H9 (cell line): ENCODE measurements at regions not wholly inside any gene's neighbourhood (a gene's known extent, or its start where the extent isn't known, plus 50 kb on each side); places are given as distances from the start of the nearest gene placed in this dataset.

Experiments
- DNase-seq: peaks from one replicate; pipeline ENCODE4 v3.0.0-alpha.2; 2017
- H2AFZ ChIP-seq: one replicate; pipeline ENCODE4 v1.6.1; 2013; ENCODE audit warnings: mild to moderate bottlenecking, low read length, control low read depth, moderate library complexity
- H2AK5ac ChIP-seq: 2 replicates; pipeline ENCODE4 v1.6.1; 2013; ENCODE audit warnings: low read length, control low read depth, mixed read lengths; ENCODE audit not compliant: insufficient read length
- H2BK120ac ChIP-seq: one replicate; pipeline ENCODE4 v1.6.1; 2013; ENCODE audit warnings: low read depth, mild to moderate bottlenecking, low read length, control low read depth, inconsistent platforms; ENCODE audit not compliant: poor library complexity, severe bottlenecking
- H2BK12ac ChIP-seq: 2 replicates; pipeline ENCODE4 v1.6.1; 2013; ENCODE audit warnings: low read length, control low read depth, mixed read lengths, low read depth; ENCODE audit not compliant: insufficient read length
- H2BK15ac ChIP-seq: 2 replicates; pipeline ENCODE4 v1.6.1; 2013; ENCODE audit warnings: low read depth, low read length, control low read depth
- H2BK20ac ChIP-seq: one replicate; pipeline ENCODE4 v1.6.1; 2013; ENCODE audit warnings: low read depth, mild to moderate bottlenecking, low read length, control low read depth, inconsistent platforms; ENCODE audit not compliant: poor library complexity, severe bottlenecking
- H2BK5ac ChIP-seq: 2 replicates; pipeline ENCODE4 v1.6.1; 2013; ENCODE audit warnings: low read length, control low read depth, mixed read lengths; ENCODE audit not compliant: insufficient read length
- H3K14ac ChIP-seq: 2 replicates; pipeline ENCODE4 v1.6.1; 2013; ENCODE audit warnings: low read length, control low read depth; ENCODE audit not compliant: insufficient read depth
- H3K18ac ChIP-seq: 2 replicates; pipeline ENCODE4 v1.6.1; 2013; ENCODE audit warnings: low read depth, mild to moderate bottlenecking, mixed read lengths, low read length, control low read depth; ENCODE audit not compliant: insufficient read length
- H3K23ac ChIP-seq: 2 replicates; pipeline ENCODE4 v1.6.1; 2013; ENCODE audit warnings: low read length, control low read depth, mixed read lengths, low read depth; ENCODE audit not compliant: insufficient read length
- H3K23me2 ChIP-seq: 2 replicates; pipeline ENCODE4 v1.6.1; 2013; ENCODE audit warnings: low read depth, mild to moderate bottlenecking, mixed read lengths, low read length, control low read depth; ENCODE audit not compliant: insufficient read length, poor library complexity, severe bottlenecking
- H3K27ac ChIP-seq: 2 replicates; pipeline ENCODE4 v1.5.1; 2013; ENCODE audit warnings: low read length, control low read depth, mixed read lengths, low read depth; ENCODE audit not compliant: insufficient read length
- H3K27me3 ChIP-seq: 2 replicates; pipeline ENCODE4 v1.6.1; 2013; ENCODE audit warnings: low read length, control low read depth, inconsistent platforms; ENCODE audit not compliant: insufficient read depth
- H3K4ac ChIP-seq: 2 replicates; pipeline ENCODE4 v1.6.1; 2013; ENCODE audit warnings: low read depth, mild to moderate bottlenecking, control low read depth, inconsistent platforms, low read length, moderate library complexity
- H3K4me1 ChIP-seq: 2 replicates; pipeline ENCODE4 v1.6.1; 2013; ENCODE audit warnings: low read length, control low read depth, inconsistent platforms; ENCODE audit not compliant: insufficient read depth
- H3K4me2 ChIP-seq: 2 replicates; pipeline ENCODE4 v1.6.1; 2013; ENCODE audit warnings: low read length, control low read depth, mixed read lengths; ENCODE audit not compliant: insufficient read length, insufficient read depth
- H3K56ac ChIP-seq: 2 replicates; pipeline ENCODE4 v1.6.1; 2013; ENCODE audit warnings: low read depth, mild to moderate bottlenecking, mixed read lengths, low read length, control low read depth; ENCODE audit not compliant: insufficient read length
- H3K79me1 ChIP-seq: 2 replicates; pipeline ENCODE4 v1.6.1; 2013; ENCODE audit warnings: low read depth, mild to moderate bottlenecking, moderate library complexity, low read length, control low read depth, inconsistent platforms; ENCODE audit not compliant: insufficient read depth, poor library complexity, severe bottlenecking
- H3K79me2 ChIP-seq: 2 replicates; pipeline ENCODE4 v1.6.1; 2013; ENCODE audit warnings: low read length, control low read depth, inconsistent platforms; ENCODE audit not compliant: insufficient read depth
- H3K9ac ChIP-seq: 2 replicates; pipeline ENCODE4 v1.6.1; 2013; ENCODE audit warnings: low read length, control low read depth, mixed read lengths; ENCODE audit not compliant: insufficient read length; ENCODE audit errors: extremely low read depth
- H3K9me3 ChIP-seq: one replicate; pipeline ENCODE4 v1.6.1; 2013; ENCODE audit warnings: low read depth, low read length, inconsistent platforms; ENCODE audit not compliant: control insufficient read depth
- H3T11ph ChIP-seq: one replicate; pipeline ENCODE4 v1.6.1; 2013; ENCODE audit warnings: mild to moderate bottlenecking, low read length, control low read depth, inconsistent platforms
- H4K20me1 ChIP-seq: one replicate; pipeline ENCODE4 v1.6.1; 2013; ENCODE audit not compliant: control insufficient read depth, insufficient read length, insufficient read depth
- H4K5ac ChIP-seq: 2 replicates; pipeline ENCODE4 v1.6.1; 2013; ENCODE audit warnings: low read depth, mild to moderate bottlenecking, mixed read lengths, low read length, control low read depth; ENCODE audit not compliant: insufficient read length
- H4K8ac ChIP-seq: replicated peaks from 2 replicates; pipeline ENCODE4 v1.6.1; 2013; ENCODE audit warnings: low read length, control low read depth, mixed read lengths, low read depth; ENCODE audit not compliant: insufficient read length
- H4K91ac ChIP-seq: 2 replicates; pipeline ENCODE4 v1.6.1; 2013; ENCODE audit warnings: low read depth, mild to moderate bottlenecking, moderate library complexity, mixed read lengths, low read length, control low read depth; ENCODE audit not compliant: insufficient read length
- H3K27ac Mint-ChIP-seq, 3 experiments: 2 replicates in 2 of 3; 3 replicates in 1 of 3; pipeline ENCODE4 v1.8.0; 2020 to 2021; ENCODE audit warnings: mixed read lengths in 3 of 3, mild to moderate bottlenecking in 1 of 3, moderate library complexity in 1 of 3
- H3K27me3 Mint-ChIP-seq: 2 replicates; pipeline ENCODE4 v1.8.0; 2021; ENCODE audit warnings: low read depth, mild to moderate bottlenecking, moderate library complexity, mixed read lengths
- H3K36me3 Mint-ChIP-seq, 3 experiments: 2 replicates in 2 of 3; 3 replicates in 1 of 3; pipeline ENCODE4 v1.8.0; 2020 to 2021; ENCODE audit warnings: low read depth in 3 of 3, mixed read lengths in 3 of 3; ENCODE audit not compliant: insufficient read depth in 1 of 3
- H3K4me1 Mint-ChIP-seq, 2 experiments: 2 replicates each; pipeline ENCODE4 v1.8.0; 2020; ENCODE audit warnings: mixed read lengths in 2 of 2
- H3K4me3 Mint-ChIP-seq, 2 experiments: 2 replicates in 1 of 2; 3 replicates in 1 of 2; pipeline ENCODE4 v1.8.0; 2020 to 2021; ENCODE audit warnings: mild to moderate bottlenecking in 2 of 2, mixed read lengths in 2 of 2, moderate library complexity in 1 of 2
- H3K9me3 Mint-ChIP-seq, 2 experiments: 2 replicates in 1 of 2; 3 replicates in 1 of 2; pipeline ENCODE4 v1.8.0; 2020; ENCODE audit warnings: mild to moderate bottlenecking in 2 of 2, mixed read lengths in 2 of 2, moderate library complexity in 1 of 2
- WGBS: extraction: QIAGEN DNeasy Blood & Tissue Kit; methylation state at CpG from one replicate; pipeline ENCODE4 v1.1.7; 2013; ENCODE audit warnings: missing lambda C conversion rate, low lambda C conversion rate, mixed read lengths; ENCODE audit not compliant: insufficient read length; ENCODE audit errors: extremely low coverage; 5-methylcytosine and 5-hydroxymethylcytosine counted together
- TF ChIP-seq, protein P1 (sequence below): fragments of 200-600 bp; sonication (generic); conservative IDR thresholded peaks from 3 replicates; pipeline ENCODE4 v1.8.0; 2021; ENCODE audit warnings: antibody characterized with exemption, mild to moderate bottlenecking

DNA sequence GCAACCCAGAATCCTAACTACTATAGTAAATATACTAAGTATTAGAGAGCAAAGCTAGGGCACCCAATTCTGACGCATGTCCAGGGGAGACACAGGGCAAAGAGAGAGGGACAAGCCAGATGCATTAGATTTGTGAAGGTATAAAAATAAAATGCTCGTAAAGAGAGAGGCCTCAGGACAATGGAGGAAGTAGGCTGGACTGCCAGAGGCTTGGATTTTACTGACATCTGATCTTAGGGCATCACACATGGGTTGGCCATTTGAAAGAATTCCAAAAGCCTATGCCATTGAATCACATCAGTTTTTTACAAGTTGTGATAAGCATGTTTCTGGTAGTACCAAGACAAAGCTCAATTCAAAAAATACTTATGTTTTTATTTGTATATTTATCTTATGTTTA is 149.3 kb upstream of the MSX2 start:
- Histone ChIP-seq H2AFZ (no peak overlapping the region), H3K9ac (no peak overlapping the region), H2BK20ac (no peak overlapping the region), H3K79me1 (no peaks in the 10 kb centered on the region), H4K5ac (no peak overlapping the region), H3K23ac (no peak overlapping the region), H3K27ac (no peak overlapping the region), H2BK12ac (no peak overlapping the region), H3K27me3 (no peaks in the 10 kb centered on the region), H3K4me1 (no peaks in the 10 kb centered on the region; the same call in 1 of the 2 replicates), H2BK5ac (no peak overlapping the region), H3K79me2 (no peaks in the 10 kb centered on the region), H4K20me1 (no peaks in the 10 kb centered on the region), H2BK120ac (no peak overlapping the region), H4K8ac (no peak overlapping the region), H4K91ac (no peak overlapping the region), H3K56ac (no peak overlapping the region), H3K14ac (no peak overlapping the region), H3K23me2 (no peaks in the 10 kb centered on the region), H2AK5ac (no peak overlapping the region), H3K9me3 (no peaks in the 10 kb centered on the region), H2BK15ac (no peak overlapping the region), H3K4me2 (no peak overlapping the region), H3K18ac (no peak overlapping the region), H3K4ac (no peak overlapping the region), H3T11ph (no peak overlapping the region)
- H3K27me3 Mint-ChIP-seq, result peaks cover 15% of the 10 kb centered on the region
- H3K9me3 Mint-ChIP-seq, result no peaks in the 10 kb centered on the region
- DNase-seq, result no peak
- no CpG with 5 or more reads among the region's 2 CpGs for WGBS
- no peaks in the 10 kb centered on the region; a peak in 1 of 7 replicates for H3K36me3 Mint-ChIP-seq
- TF ChIP-seq, protein P1, sequence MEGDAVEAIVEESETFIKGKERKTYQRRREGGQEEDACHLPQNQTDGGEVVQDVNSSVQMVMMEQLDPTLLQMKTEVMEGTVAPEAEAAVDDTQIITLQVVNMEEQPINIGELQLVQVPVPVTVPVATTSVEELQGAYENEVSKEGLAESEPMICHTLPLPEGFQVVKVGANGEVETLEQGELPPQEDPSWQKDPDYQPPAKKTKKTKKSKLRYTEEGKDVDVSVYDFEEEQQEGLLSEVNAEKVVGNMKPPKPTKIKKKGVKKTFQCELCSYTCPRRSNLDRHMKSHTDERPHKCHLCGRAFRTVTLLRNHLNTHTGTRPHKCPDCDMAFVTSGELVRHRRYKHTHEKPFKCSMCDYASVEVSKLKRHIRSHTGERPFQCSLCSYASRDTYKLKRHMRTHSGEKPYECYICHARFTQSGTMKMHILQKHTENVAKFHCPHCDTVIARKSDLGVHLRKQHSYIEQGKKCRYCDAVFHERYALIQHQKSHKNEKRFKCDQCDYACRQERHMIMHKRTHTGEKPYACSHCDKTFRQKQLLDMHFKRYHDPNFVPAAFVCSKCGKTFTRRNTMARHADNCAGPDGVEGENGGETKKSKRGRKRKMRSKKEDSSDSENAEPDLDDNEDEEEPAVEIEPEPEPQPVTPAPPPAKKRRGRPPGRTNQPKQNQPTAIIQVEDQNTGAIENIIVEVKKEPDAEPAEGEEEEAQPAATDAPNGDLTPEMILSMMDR, result no peak
- H3K4me3 Mint-ChIP-seq, result no peak overlapping the region
- no peak overlapping the region for H3K27ac Mint-ChIP-seq
- H3K4me1 Mint-ChIP-seq, result peaks cover 0 to 9% of the 10 kb centered on the region in 2 experiments; a peak in 2 of 4 replicates
